IPS-20b (cell line): ENCODE measurements at regions not wholly inside any gene's neighbourhood (a gene's known extent, or its start where the extent isn't known, plus 50 kb on each side); places are given as distances from the start of the nearest gene placed in this dataset.
"Not testable (repeated sequence)": the region's sequence is repeated elsewhere in the genome, so short reads cannot be mapped to it uniquely, and the experiment has no call there.

Source experiments
- H3K27ac ChIP-seq: one replicate; pipeline ENCODE4 v1.5.1; 2013; ENCODE audit warnings: low read length
- H3K27me3 ChIP-seq: 2 replicates; pipeline ENCODE4 v1.6.1; 2013; ENCODE audit warnings: mild to moderate bottlenecking, low read length, inconsistent platforms; ENCODE audit not compliant: insufficient read depth
- H3K36me3 ChIP-seq: 2 replicates; pipeline ENCODE4 v1.6.1; 2013; ENCODE audit warnings: low read depth, mild to moderate bottlenecking, inconsistent platforms, low read length, moderate library complexity; ENCODE audit not compliant: insufficient read depth
- H3K4me1 ChIP-seq: 2 replicates; pipeline ENCODE4 v1.6.1; 2013; ENCODE audit warnings: mild to moderate bottlenecking, control low read depth, inconsistent platforms, low read length, moderate library complexity; ENCODE audit not compliant: insufficient read depth
- H3K4me3 ChIP-seq: 2 replicates; pipeline ENCODE4 v1.5.1; 2013; ENCODE audit warnings: mild to moderate bottlenecking, low read length, inconsistent platforms
- H3K9ac ChIP-seq: 2 replicates; pipeline ENCODE4 v1.6.1; 2013; ENCODE audit warnings: low read depth, mild to moderate bottlenecking, inconsistent platforms, low read length, moderate library complexity
- H3K9me3 ChIP-seq: 2 replicates; pipeline ENCODE4 v1.6.1; 2013; ENCODE audit warnings: mild to moderate bottlenecking, low read depth, low read length, inconsistent platforms; ENCODE audit not compliant: insufficient read depth

GRCh38 chr22:34683031-34683430 lies 382.9 kb upstream of the ISX start:
- H3K36me3 ChIP-seq, H3K4me1 ChIP-seq, H3K27me3 ChIP-seq, H3K9me3 ChIP-seq, H3K9ac ChIP-seq, H3K4me3 ChIP-seq, H3K27ac ChIP-seq: not testable (repeated sequence)

DNA sequence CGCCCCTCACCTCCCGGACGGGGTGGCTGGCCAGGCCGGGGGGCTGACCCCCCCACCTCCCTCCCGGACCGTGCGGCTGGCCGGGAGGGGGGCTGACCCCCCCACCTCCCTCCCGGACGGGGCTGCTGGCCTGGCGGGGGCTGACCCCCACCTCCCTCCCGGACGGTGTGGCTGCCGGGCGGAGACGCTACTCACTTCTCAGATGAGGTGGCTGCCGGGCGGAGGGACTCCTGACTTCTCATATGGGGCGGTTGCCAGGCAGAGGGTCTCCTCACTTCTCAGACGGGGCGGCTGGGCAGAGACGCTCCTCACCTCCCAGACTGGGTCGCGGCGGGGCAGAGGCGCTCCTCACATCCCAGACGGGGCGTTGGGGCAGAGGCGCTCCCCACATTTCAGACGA lies 381.7 kb upstream of the ISX start:
- H3K9me3 ChIP-seq, H3K4me1 ChIP-seq, H3K27me3 ChIP-seq, H3K9ac ChIP-seq, H3K27ac ChIP-seq, H3K36me3 ChIP-seq, H3K4me3 ChIP-seq: not testable (repeated sequence)

- Histone ChIP-seq H3K27me3 (no peaks in the 10 kb centered on the region), H3K4me3 (no peak overlapping the region), H3K9me3 (no peaks in the 10 kb centered on the region; the same call in 1 of the 2 replicates), H3K9ac (no peak overlapping the region), H3K36me3 (no peaks in the 10 kb centered on the region), H3K4me1 (no peaks in the 10 kb centered on the region), H3K27ac (no peak overlapping the region)
Observed at GRCh38 chr22:34687116-34687515, 378.8 kb upstream of the ISX start.

DNA sequence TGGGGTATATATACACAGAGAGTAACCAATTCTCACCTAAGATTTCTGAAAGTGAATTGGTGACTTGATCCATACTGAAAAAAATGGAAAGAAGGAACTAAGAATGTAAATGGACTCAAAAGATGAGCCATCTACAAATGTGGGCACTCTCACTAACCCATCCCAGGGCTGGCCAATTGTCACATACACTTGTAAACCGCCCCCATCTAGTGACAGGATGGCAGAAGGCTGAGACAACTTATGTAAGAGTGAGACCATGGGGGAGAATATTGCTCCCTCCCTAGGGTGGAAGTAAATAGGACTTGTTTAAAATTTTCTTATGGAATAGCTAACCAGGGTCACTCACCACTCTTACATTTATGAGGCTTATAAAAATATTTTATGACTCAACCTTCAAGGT lies 377.1 kb upstream of the ISX start:
- Histone ChIP-seq H3K4me3 (no peak overlapping the region), H3K4me1 (no peaks in the 10 kb centered on the region), H3K27ac (no peak overlapping the region)

DNA sequence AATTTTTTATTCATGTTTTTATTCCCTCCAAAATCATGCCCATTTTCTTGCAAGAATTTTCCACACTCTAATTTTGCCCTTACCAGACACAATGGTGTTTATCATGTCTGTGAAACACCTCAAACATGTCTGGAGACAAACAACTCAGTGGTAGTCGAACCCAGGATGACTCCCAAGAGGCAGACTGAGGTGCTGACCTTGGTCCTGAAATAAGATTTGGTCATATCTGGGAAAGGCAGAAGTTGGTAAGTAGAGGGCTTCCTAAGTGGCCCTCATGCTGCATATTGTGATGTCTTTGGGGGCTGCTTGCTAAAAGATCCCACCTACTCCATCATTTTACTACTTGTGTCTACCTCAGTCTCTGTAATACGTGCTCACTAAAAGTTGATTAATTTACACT lies 369.4 kb upstream of the ISX start:
- H3K4me3 ChIP-seq: no peak overlapping the region
- no peaks in the 10 kb centered on the region for H3K9me3 ChIP-seq
- H3K27ac ChIP-seq: no peak overlapping the region
- no peak overlapping the region for H3K9ac ChIP-seq
- H3K4me1 ChIP-seq: no peaks in the 10 kb centered on the region
- H3K36me3 ChIP-seq: no peaks in the 10 kb centered on the region
- no peaks in the 10 kb centered on the region for H3K27me3 ChIP-seq

More for the DNA sequence above, 377.1 kb upstream of the ISX start:
- no peak overlapping the region for H3K9ac ChIP-seq
- no peaks in the 10 kb centered on the region; the same call in 1 of the 2 replicates for H3K9me3 ChIP-seq
- no peaks in the 10 kb centered on the region for H3K27me3 ChIP-seq
- no peaks in the 10 kb centered on the region for H3K36me3 ChIP-seq

DNA sequence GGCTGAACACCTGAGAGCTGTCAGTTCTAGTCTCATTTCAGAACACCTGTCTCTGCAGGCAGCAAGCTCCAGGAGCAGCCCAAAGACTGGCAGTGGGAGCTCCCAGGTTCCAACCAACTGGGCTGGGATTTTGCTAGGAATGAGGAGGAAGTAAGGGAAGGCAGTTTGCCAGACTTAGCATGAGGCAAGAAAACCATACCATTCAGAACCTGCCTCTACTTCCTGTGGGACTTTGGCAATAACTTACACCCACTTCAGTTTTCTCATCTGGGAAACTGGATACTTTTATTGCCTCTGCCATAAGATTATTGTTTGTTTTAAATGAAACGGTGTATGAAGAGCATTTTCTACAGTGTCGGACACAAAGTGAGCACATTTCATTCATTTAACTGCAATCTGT lies 363.7 kb upstream of the ISX start:
- Histone ChIP-seq H3K4me3 (no peak overlapping the region), H3K27me3 (no peaks in the 10 kb centered on the region), H3K4me1 (no peaks in the 10 kb centered on the region), H3K27ac (no peak overlapping the region), H3K9ac (no peak overlapping the region), H3K36me3 (no peaks in the 10 kb centered on the region), H3K9me3 (no peaks in the 10 kb centered on the region)

DNA sequence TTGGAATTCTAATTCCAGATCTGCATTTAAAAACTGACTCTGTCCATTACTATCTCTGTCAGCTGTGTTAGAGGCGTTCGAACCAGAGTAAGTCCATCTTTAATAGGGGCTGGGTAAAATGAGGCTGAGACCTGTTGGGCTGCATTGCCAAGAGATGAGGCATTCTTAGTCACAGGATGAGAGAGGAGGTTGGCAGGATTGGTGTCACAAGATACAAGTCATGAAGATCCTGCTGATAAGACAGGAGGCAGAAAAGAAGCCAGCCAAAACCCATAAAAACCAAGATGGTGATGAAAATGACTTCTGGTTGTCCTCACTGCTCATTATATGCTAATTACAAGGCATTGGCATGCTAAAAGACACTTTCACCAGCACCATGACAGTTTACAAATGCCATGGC lies 356.3 kb upstream of the ISX start:
- no peaks in the 10 kb centered on the region for H3K9me3 ChIP-seq
- H3K4me3 ChIP-seq: no peak overlapping the region
- no peak overlapping the region for H3K9ac ChIP-seq
- no peaks in the 10 kb centered on the region for H3K4me1 ChIP-seq
- H3K27me3 ChIP-seq: peaks cover 9% of the 10 kb centered on the region; the same call in 1 of the 2 replicates
- H3K36me3 ChIP-seq: no peaks in the 10 kb centered on the region
- H3K27ac ChIP-seq: no peak overlapping the region

DNA sequence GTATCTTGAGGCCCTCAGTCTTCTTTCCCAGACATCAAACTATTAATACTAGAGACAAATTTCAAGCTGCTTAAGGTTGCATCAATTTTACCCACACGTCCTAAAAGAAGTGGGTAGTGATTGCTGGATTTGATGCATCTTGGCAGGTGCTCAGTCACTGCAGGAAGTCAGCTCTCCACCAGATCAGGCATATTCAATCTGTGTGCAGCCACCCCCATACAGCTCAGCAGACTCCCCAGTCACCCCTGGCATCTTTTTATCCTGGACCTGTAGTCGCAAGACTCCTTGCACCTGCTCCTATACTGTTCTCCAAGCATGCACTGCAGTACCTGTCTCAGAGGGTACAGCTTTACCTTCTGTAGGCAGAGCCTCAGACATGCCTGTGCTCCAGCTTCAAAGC lies 343.1 kb upstream of the ISX start:
- no peak overlapping the region for H3K9ac ChIP-seq
- no peaks in the 10 kb centered on the region; the same call in 1 of the 2 replicates for H3K4me1 ChIP-seq
- H3K9me3 ChIP-seq: peaks cover 8% of the 10 kb centered on the region; the same call in 1 of the 2 replicates
- no peaks in the 10 kb centered on the region for H3K36me3 ChIP-seq
- no peak overlapping the region for H3K4me3 ChIP-seq
- no peak overlapping the region for H3K27ac ChIP-seq
- no peaks in the 10 kb centered on the region for H3K27me3 ChIP-seq

DNA sequence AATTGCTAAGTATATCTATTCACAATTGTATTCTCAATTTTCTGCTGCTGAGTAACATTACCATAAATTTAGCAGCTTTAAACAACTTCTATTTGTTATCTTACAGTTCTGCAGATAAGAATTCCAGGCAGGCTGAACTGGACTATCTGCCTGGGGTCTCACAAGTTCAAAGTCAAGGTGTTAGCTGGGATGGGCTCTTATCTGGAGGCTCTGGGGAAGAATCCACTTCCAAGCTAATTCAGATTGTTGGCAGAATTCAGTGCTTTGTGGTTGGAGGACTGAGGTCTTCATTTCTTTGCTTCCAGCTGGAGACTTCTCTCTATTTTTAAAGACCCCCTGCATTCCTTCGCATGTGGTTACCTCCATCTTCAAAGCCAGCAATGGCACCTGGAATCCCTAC lies 329.9 kb upstream of the ISX start:
- H3K4me1 ChIP-seq: no peaks in the 10 kb centered on the region
- no peak overlapping the region for H3K27ac ChIP-seq
- no peak overlapping the region for H3K4me3 ChIP-seq
- H3K36me3 ChIP-seq: no peaks in the 10 kb centered on the region
- no peak overlapping the region for H3K9ac ChIP-seq
- no peaks in the 10 kb centered on the region; the same call in 1 of the 2 replicates for H3K9me3 ChIP-seq
- no peaks in the 10 kb centered on the region for H3K27me3 ChIP-seq

- Histone ChIP-seq H3K9ac (no peak overlapping the region), H3K4me1 (peaks cover 7% of the 10 kb centered on the region; the same call in 1 of the 2 replicates), H3K36me3 (no peaks in the 10 kb centered on the region), H3K4me3 (no peak overlapping the region), H3K27me3 (no peaks in the 10 kb centered on the region), H3K9me3 (no peaks in the 10 kb centered on the region; the same call in 1 of the 2 replicates), H3K27ac (no peak overlapping the region)
Observed at GRCh38 chr22:34738661-34739400, 327.1 kb upstream of the ISX start.

- Histone ChIP-seq H3K27ac (no peak overlapping the region), H3K27me3 (no peaks in the 10 kb centered on the region), H3K36me3 (no peaks in the 10 kb centered on the region), H3K4me1 (peaks cover 7% of the 10 kb centered on the region; the same call in 1 of the 2 replicates), H3K9me3 (no peaks in the 10 kb centered on the region), H3K9ac (no peak overlapping the region), H3K4me3 (no peak overlapping the region)
Observed at GRCh38 chr22:34743110-34743751, 322.7 kb upstream of the ISX start.
